Neural progenitor cell (in vitro differentiated cells): ENCODE measurements at regions not wholly inside any gene's neighbourhood (a gene's known extent, or its start where the extent isn't known, plus 50 kb on each side); places are given as distances from the start of the nearest gene placed in this dataset.

Source experiments
- CTCF ChIP-seq: fragments of 200-600 bp; sonication (generic); IDR thresholded peaks from 2 replicates; pipeline ENCODE4 v1.5.1; 2017; ENCODE audit warnings: antibody characterized with exemption, mild to moderate bottlenecking
- EZH2 ChIP-seq: fragments of 200-600 bp; sonication (generic); IDR thresholded peaks from 2 replicates; pipeline ENCODE4 v1.6.1; 2017; ENCODE audit warnings: antibody characterized with exemption, mild to moderate bottlenecking, moderate library complexity
- EZH2phosphoT487 ChIP-seq: fragments of 200-600 bp; sonication (generic); IDR thresholded peaks from 2 replicates; pipeline ENCODE4 v1.6.1; 2017; ENCODE audit warnings: antibody characterized with exemption

GRCh38 chr3:170700054-170700404 is 114.2 kb upstream of the SLC7A14 start:
- TF ChIP-seq CTCF (no peak), EZH2phosphoT487 (no peak), EZH2 (no peak)
